K562 (cell line): ENCODE measurements at regions not wholly inside any gene's neighbourhood (a gene's known extent, or its start where the extent isn't known, plus 50 kb on each side); places are given as distances from the start of the nearest gene placed in this dataset.

Experiments used
- ARID1B ChIP-seq: fragments of 450-650 bp; IDR thresholded peaks from 2 replicates; pipeline ENCODE4 v1.6.1; 2016; ENCODE audit warnings: antibody characterized with exemption, mild to moderate bottlenecking, inconsistent platforms
- ARNT ChIP-seq, 2 experiments: fragments of 450-650 bp; IDR thresholded peaks; 2 replicates each; pipeline ENCODE4 v1.6.1; 2016; ENCODE audit warnings: mild to moderate bottlenecking in 1 of 2
- CHD4 ChIP-seq: fragments of 200-600 bp; sonication (generic); IDR thresholded peaks from 3 replicates; pipeline ENCODE4 v1.6.1; 2012; ENCODE audit warnings: low read depth, mild to moderate bottlenecking, mixed read lengths, low read length, inconsistent platforms; ENCODE audit not compliant: insufficient read depth, insufficient replicate concordance, poor library complexity, severe bottlenecking
- DACH1 ChIP-seq: fragments of 450-650 bp; IDR thresholded peaks from 2 replicates; pipeline ENCODE4 v1.6.1; 2018; ENCODE audit not compliant: partially characterized antibody
- E2F3 ChIP-seq: fragments of 250-450 bp; sonication (Bioruptor Pico); IDR thresholded peaks from 2 replicates; pipeline ENCODE4 v1.4.0; 2020; ENCODE audit warnings: mild to moderate bottlenecking
- ETV6 ChIP-seq, 3 experiments: fragments of 150-350 bp in 1 of 3; sonication (generic) in 1 of 3; formaldehyde crosslinking in 1 of 3; IDR thresholded peaks; 2 replicates each; pipeline versions ENCODE4 v1.6.1 to v1.8.0; 2014 to 2022; ENCODE audit warnings: borderline replicate concordance in 2 of 3, low read depth in 2 of 3, antibody characterized with exemption in 1 of 3, low read length in 1 of 3, mild to moderate bottlenecking in 1 of 3, missing genetic modification reagents in 1 of 3
- HLTF ChIP-seq: fragments of 450-650 bp; IDR thresholded peaks from 2 replicates; pipeline ENCODE4 v1.6.1; 2016
- MXI1 ChIP-seq: IDR thresholded peaks from 2 replicates; pipeline ENCODE4 v1.6.1; 2011; ENCODE audit warnings: low read depth, mild to moderate bottlenecking, improper control_type of control experiment, low read length
- NCOR1 ChIP-seq: fragments of 450-650 bp; IDR thresholded peaks from 2 replicates; pipeline ENCODE4 v1.6.1; 2016; ENCODE audit warnings: mild to moderate bottlenecking, moderate library complexity
- RBM14 ChIP-seq: fragments of 200-400 bp; formaldehyde crosslinking; IDR thresholded peaks from 2 replicates; pipeline ENCODE4 v1.6.1; 2018; ENCODE audit warnings: low read depth, mild to moderate bottlenecking, low read length, moderate library complexity, borderline replicate concordance; ENCODE audit not compliant: insufficient read depth
- RBM15 ChIP-seq: fragments of 200-400 bp; formaldehyde crosslinking; IDR thresholded peaks from 2 replicates; pipeline ENCODE4 v1.6.1; 2018; ENCODE audit warnings: mild to moderate bottlenecking, low read length, moderate library complexity; ENCODE audit not compliant: insufficient read depth
- TRIM24 ChIP-seq, 2 experiments: fragments of 450-650 bp; IDR thresholded peaks; 2 replicates each; pipeline ENCODE4 v1.6.1; 2016
- ZBTB1 ChIP-seq: sonication (generic); formaldehyde crosslinking; IDR thresholded peaks from 2 replicates; pipeline ENCODE4 v1.8.1; 2023; ENCODE audit warnings: missing genetic modification reagents, low read depth, mild to moderate bottlenecking, borderline replicate concordance
- ZNF408 ChIP-seq: fragments of 250-450 bp; sonication (Bioruptor Pico); IDR thresholded peaks from 2 replicates; pipeline ENCODE4 v1.4.0; 2020; ENCODE audit warnings: low read depth, mild to moderate bottlenecking, moderate library complexity
- ZNF589 ChIP-seq: fragments of 200-800 bp; sonication (Bioruptor generic); IDR thresholded peaks from 2 replicates; pipeline ENCODE4 v1.6.1; 2016; ENCODE audit warnings: low read depth, missing genetic modification characterization, missing compliant biosample characterization
- TF ChIP-seq, protein P1 (sequence below): fragments of 250-450 bp; sonication (Bioruptor Pico); IDR thresholded peaks from 2 replicates; pipeline ENCODE4 v1.9.0; 2021; ENCODE audit warnings: mild to moderate bottlenecking, inconsistent platforms
- TF ChIP-seq, protein P2 (sequence below): fragments of 450-650 bp; IDR thresholded peaks from 2 replicates; pipeline ENCODE4 v1.6.1; 2016; ENCODE audit warnings: missing biosample characterization, missing genetic modification characterization
- TF ChIP-seq, protein P3 (sequence below): IDR thresholded peaks from 2 replicates; pipeline ENCODE4 v1.6.1; 2014; ENCODE audit warnings: antibody characterized with exemption
- TF ChIP-seq, protein P4 (sequence below): fragments of 450-650 bp; IDR thresholded peaks from 2 replicates; pipeline ENCODE4 v1.6.1; 2016; ENCODE audit warnings: low read depth, mild to moderate bottlenecking, moderate library complexity
- TF ChIP-seq, protein P5 (sequence below): fragments of 250-450 bp; sonication (Bioruptor Pico); IDR thresholded peaks from 2 replicates; pipeline ENCODE4 v1.5.0; 2020; ENCODE audit warnings: mild to moderate bottlenecking

DNA sequence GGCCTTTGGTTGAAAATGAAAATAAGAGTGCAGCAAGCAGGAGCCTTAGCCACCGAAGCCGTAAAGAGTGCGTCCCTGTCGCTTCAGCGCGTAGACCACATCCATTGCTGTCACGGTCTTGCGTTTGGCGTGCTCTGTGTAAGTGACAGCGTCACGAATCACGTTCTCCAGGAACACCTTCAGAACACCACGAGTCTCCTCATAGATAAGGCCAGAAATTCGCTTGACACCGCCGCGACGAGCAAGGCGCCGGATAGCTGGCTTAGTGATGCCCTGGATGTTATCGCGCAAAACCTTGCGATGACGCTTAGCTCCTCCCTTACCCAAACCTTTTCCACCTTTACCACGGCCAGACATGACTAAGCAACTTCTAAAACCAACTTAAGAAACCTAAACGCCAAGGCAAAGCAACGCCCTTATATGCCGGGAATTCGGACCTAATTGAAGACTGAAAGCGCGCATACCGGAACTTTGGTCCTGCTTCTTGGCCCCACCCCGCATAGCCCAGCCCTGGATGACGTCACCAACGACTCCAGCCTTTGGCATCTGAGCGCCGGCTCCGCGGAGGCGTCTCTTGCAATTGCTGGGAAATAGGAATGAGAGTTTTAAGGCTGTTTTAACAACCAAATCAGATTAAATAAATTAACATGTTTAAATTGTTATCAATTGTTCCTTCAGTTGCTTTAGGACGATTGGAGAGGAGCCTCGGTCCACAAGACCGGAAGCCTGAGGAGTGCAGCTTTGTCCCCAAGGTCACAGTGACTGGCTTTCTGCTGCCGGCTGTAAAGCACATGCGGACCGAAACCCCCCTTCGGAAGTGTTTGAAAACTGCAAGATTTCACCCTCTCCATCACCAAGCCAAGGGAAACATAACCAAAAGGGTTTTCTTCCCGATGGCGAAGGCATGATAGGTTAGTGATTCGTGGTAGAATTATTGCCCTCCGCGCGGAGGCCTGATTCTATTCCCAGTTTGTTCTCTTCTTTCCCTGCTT lies 79.6 kb upstream of the BTN3A2 start (continued):
- TF ChIP-seq, protein P1, sequence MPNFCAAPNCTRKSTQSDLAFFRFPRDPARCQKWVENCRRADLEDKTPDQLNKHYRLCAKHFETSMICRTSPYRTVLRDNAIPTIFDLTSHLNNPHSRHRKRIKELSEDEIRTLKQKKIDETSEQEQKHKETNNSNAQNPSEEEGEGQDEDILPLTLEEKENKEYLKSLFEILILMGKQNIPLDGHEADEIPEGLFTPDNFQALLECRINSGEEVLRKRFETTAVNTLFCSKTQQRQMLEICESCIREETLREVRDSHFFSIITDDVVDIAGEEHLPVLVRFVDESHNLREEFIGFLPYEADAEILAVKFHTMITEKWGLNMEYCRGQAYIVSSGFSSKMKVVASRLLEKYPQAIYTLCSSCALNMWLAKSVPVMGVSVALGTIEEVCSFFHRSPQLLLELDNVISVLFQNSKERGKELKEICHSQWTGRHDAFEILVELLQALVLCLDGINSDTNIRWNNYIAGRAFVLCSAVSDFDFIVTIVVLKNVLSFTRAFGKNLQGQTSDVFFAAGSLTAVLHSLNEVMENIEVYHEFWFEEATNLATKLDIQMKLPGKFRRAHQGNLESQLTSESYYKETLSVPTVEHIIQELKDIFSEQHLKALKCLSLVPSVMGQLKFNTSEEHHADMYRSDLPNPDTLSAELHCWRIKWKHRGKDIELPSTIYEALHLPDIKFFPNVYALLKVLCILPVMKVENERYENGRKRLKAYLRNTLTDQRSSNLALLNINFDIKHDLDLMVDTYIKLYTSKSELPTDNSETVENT (CRISPR knock-in tag) = peak; percentile 89; the same call in 1 of the 2 replicates
- peak in 1 of 2 experiments; percentile 75; a peak in 1 of 4 replicates for TF ChIP-seq ETV6 (IDR thresholded peaks at IDR 0.05; ENCODE audit: borderline replicate concordance in 1 of 2, low read depth in 2 of 2, low read length in 1 of 2)
- TF ChIP-seq ETV6 (CRISPR knock-in tag; IDR thresholded peaks at IDR 0.05; ENCODE audit: borderline replicate concordance) = no peak
- TF ChIP-seq RBM15 = no peak
- peak; percentile 75 for TF ChIP-seq ZBTB1 (CRISPR knock-in tag)
- TF ChIP-seq, protein P2, sequence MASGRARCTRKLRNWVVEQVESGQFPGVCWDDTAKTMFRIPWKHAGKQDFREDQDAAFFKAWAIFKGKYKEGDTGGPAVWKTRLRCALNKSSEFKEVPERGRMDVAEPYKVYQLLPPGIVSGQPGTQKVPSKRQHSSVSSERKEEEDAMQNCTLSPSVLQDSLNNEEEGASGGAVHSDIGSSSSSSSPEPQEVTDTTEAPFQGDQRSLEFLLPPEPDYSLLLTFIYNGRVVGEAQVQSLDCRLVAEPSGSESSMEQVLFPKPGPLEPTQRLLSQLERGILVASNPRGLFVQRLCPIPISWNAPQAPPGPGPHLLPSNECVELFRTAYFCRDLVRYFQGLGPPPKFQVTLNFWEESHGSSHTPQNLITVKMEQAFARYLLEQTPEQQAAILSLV (tag) = no peak
- TF ChIP-seq, protein P3, sequence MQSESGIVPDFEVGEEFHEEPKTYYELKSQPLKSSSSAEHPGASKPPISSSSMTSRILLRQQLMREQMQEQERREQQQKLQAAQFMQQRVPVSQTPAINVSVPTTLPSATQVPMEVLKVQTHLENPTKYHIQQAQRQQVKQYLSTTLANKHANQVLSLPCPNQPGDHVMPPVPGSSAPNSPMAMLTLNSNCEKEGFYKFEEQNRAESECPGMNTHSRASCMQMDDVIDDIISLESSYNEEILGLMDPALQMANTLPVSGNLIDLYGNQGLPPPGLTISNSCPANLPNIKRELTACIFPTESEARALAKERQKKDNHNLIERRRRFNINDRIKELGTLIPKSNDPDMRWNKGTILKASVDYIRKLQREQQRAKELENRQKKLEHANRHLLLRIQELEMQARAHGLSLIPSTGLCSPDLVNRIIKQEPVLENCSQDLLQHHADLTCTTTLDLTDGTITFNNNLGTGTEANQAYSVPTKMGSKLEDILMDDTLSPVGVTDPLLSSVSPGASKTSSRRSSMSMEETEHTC = peak; percentile 82
- TF ChIP-seq ZNF589 (CRISPR knock-in tag) = peak; percentile 58
- peak; percentile 14 for TF ChIP-seq DACH1
- no peak for TF ChIP-seq CHD4
- TF ChIP-seq, protein P4, sequence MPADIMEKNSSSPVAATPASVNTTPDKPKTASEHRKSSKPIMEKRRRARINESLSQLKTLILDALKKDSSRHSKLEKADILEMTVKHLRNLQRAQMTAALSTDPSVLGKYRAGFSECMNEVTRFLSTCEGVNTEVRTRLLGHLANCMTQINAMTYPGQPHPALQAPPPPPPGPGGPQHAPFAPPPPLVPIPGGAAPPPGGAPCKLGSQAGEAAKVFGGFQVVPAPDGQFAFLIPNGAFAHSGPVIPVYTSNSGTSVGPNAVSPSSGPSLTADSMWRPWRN = no peak; the same call in 1 of the 2 replicates
- no peak for TF ChIP-seq ZNF408 (CRISPR knock-in tag)
- peak; percentile 95 for TF ChIP-seq HLTF
- TF ChIP-seq ARNT (IDR thresholded peaks at IDR 0.05) = peak; percentile 80 to 89
- peak; percentile 66 to 92 for TF ChIP-seq TRIM24 (IDR thresholded peaks at IDR 0.05)
- TF ChIP-seq, protein P5, sequence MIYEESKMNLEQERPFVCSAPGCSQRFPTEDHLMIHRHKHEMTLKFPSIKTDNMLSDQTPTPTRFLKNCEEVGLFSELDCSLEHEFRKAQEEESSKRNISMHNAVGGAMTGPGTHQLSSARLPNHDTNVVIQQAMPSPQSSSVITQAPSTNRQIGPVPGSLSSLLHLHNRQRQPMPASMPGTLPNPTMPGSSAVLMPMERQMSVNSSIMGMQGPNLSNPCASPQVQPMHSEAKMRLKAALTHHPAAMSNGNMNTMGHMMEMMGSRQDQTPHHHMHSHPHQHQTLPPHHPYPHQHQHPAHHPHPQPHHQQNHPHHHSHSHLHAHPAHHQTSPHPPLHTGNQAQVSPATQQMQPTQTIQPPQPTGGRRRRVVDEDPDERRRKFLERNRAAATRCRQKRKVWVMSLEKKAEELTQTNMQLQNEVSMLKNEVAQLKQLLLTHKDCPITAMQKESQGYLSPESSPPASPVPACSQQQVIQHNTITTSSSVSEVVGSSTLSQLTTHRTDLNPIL (CRISPR knock-in tag) = peak; percentile 59; the same call in 1 of the 2 replicates
- no peak for TF ChIP-seq RBM14
- peak; percentile 87 for TF ChIP-seq E2F3 (CRISPR knock-in tag)
- TF ChIP-seq ARID1B = peak; percentile 91
- peak; percentile 72; the same call in 1 of the 2 replicates for TF ChIP-seq MXI1
- peak; percentile 91 for TF ChIP-seq NCOR1
